Coronary artery (tissue), 2 donors: ENCODE measurements at regions not wholly inside any gene's neighbourhood (a gene's known extent, or its start where the extent isn't known, plus 50 kb on each side); places are given as distances from the start of the nearest gene placed in this dataset.

Experiments
- DNase-seq: peaks from one replicate; pipeline ENCODE4 v3.0.0-alpha.2; 2017; ENCODE audit warnings: low spot score
- H3K27ac ChIP-seq, 2 donors: fragments of 200-600 bp; sonication (generic); one replicate each; pipeline ENCODE4 v1.5.1; 2016 to 2019
- H3K4me3 ChIP-seq: fragments of 200-600 bp; sonication (generic); 2 replicates; pipeline ENCODE4 v1.5.1; 2016; ENCODE audit warnings: mild to moderate bottlenecking, moderate library complexity
- CTCF ChIP-seq: fragments of 200-600 bp; sonication (generic); IDR thresholded peaks from one replicate; pipeline ENCODE4 v1.5.1; 2019; ENCODE audit warnings: antibody characterized with exemption

- TF ChIP-seq CTCF, result no peak
- no peak overlapping the region for H3K4me3 ChIP-seq
- no peak overlapping the region for H3K27ac ChIP-seq
- no peak for DNase-seq
These were observed 301.6 kb upstream of the PDE4D start for GRCh38 chr5:60195083-60195482.

- TF ChIP-seq CTCF, result no peak
- no peak overlapping the region for H3K4me3 ChIP-seq
- no peak for DNase-seq
- no peak overlapping the region for H3K27ac ChIP-seq
These were observed 291.9 kb upstream of the PDE4D start for GRCh38 chr5:60185231-60186099.

GRCh38 chr5:60184606-60185005, 291.1 kb upstream of the PDE4D start:
- no peak for TF ChIP-seq CTCF
- Histone ChIP-seq H3K27ac (no peak overlapping the region), H3K4me3 (no peak overlapping the region)
- DNase-seq, result no peak

- TF ChIP-seq CTCF, result no peak
- no peak overlapping the region for H3K27ac ChIP-seq
- DNase-seq, result no peak
- no peak overlapping the region for H3K4me3 ChIP-seq
These were observed 290.4 kb upstream of the PDE4D start for GRCh38 chr5:60183881-60184280.

GRCh38 chr5:60178101-60178500, 284.6 kb upstream of the PDE4D start:
- TF ChIP-seq CTCF, result no peak
- no peak overlapping the region for H3K4me3 ChIP-seq
- DNase-seq, result no peak
- H3K27ac ChIP-seq, result no peak overlapping the region

GRCh38 chr5:60177596-60177995, 284.1 kb upstream of the PDE4D start:
- H3K4me3 ChIP-seq, result no peak overlapping the region
- no peak for TF ChIP-seq CTCF
- DNase-seq, result no peak
- H3K27ac ChIP-seq, result no peak overlapping the region

GRCh38 chr5:60173667-60174066, 280.1 kb upstream of the PDE4D start:
- no peak overlapping the region for H3K4me3 ChIP-seq

More at GRCh38 chr5:60173667-60174066, 280.1 kb upstream of the PDE4D start:
- TF ChIP-seq CTCF, result no peak
- no peak overlapping the region for H3K27ac ChIP-seq
- no peak for DNase-seq
